GM12878 (cell line): ENCODE measurements at regions not wholly inside any gene's neighbourhood (a gene's known extent, or its start where the extent isn't known, plus 50 kb on each side); places are given as distances from the start of the nearest gene placed in this dataset.

ENCODE experiments used
- ATAC-seq: fragments of 200-7000 bp; cut with Tn5 transposase; 3 replicates; pipeline ENCODE4 v1.9.1; 2020; ENCODE audit warnings: mild to moderate bottlenecking, moderate library complexity
- BruUV-seq: library from RNA; stranded (reverse); fragments of 400-500 nt; replicated peaks from 2 replicates; lab custom pipeline; 2021; lab: Mats Ljungman, UMichigan
- CTCF ChIA-PET: fragments of 300-600 bp; sonication (Branson Sonifier 250); formaldehyde crosslinking; extraction: SDS; loops from one replicate; lab custom pipeline; 2021; ENCODE audit warnings: inconsistent platforms; lab: Yijun Ruan, JAX
- POLR2A ChIA-PET: fragments of 350-600 bp; formaldehyde crosslinking; extraction: SDS; loops from one replicate; lab custom pipeline; 2021; ENCODE audit warnings: inconsistent platforms; lab: Charles Lee
- RAD21 ChIA-PET: fragments of 300-600 bp; sonication (Branson Sonifier 250); formaldehyde crosslinking; loops from one replicate; lab custom pipeline; 2023; ENCODE audit warnings: antibody characterized with exemption; ENCODE audit not compliant: unreplicated experiment; lab: Charles Lee
- SMC1A ChIA-PET: fragments of 300-600 bp; sonication (Branson Sonifier 250); formaldehyde crosslinking; loops from one replicate; lab custom pipeline; 2023; ENCODE audit not compliant: unreplicated experiment, uncharacterized antibody; lab: Charles Lee
- DNase-seq: peaks from one replicate; pipeline ENCODE4 v3.0.0-alpha.2; 2011; ENCODE audit warnings: low read depth, low spot score
- FAIRE-seq: peaks from 3 replicates; lab custom pipeline; 2011; peaks lifted over from hg19 to GRCh38; lab: Jason Lieb, UNC
- H2AFZ ChIP-seq: 2 replicates; pipeline ENCODE4 v1.6.0; 2011; ENCODE audit warnings: low read depth, low read length, control low read depth; ENCODE audit not compliant: control insufficient read depth
- H3K27ac ChIP-seq: 2 replicates; pipeline ENCODE4 v1.5.1; 2011; ENCODE audit warnings: control low read depth; ENCODE audit not compliant: control insufficient read depth, insufficient read depth
- H3K27me3 ChIP-seq, 2 experiments: replicated peaks in 1 of 2; 2 replicates each; pipeline versions ENCODE4 v1.6.0 to v1.6.1; 2011; ENCODE audit warnings: low read length in 1 of 2; ENCODE audit not compliant: control insufficient read depth in 2 of 2, insufficient read depth in 2 of 2
- H3K36me3 ChIP-seq, 2 experiments: 2 replicates each; pipeline ENCODE4 v1.5.1; 2011; ENCODE audit warnings: low read length in 1 of 2; ENCODE audit not compliant: control insufficient read depth in 2 of 2, insufficient read depth in 2 of 2
- H3K4me1 ChIP-seq: 2 replicates; pipeline ENCODE4 v1.6.1; 2011; ENCODE audit warnings: mild to moderate bottlenecking, low read length, moderate library complexity, mixed read lengths; ENCODE audit not compliant: control insufficient read depth, insufficient read depth
- H3K4me2 ChIP-seq: 2 replicates; pipeline ENCODE4 v1.6.0; 2011; ENCODE audit warnings: control low read depth; ENCODE audit not compliant: control insufficient read depth, insufficient read depth
- H3K4me3 ChIP-seq: fragments of 200-600 bp; sonication (generic); 2 replicates; pipeline ENCODE4 v1.5.1; 2016
- H3K79me2 ChIP-seq: 2 replicates; pipeline ENCODE4 v1.6.0; 2011; ENCODE audit warnings: low read length; ENCODE audit not compliant: control insufficient read depth, insufficient read depth
- H3K9ac ChIP-seq: 2 replicates; pipeline ENCODE4 v1.8.0; 2011; ENCODE audit warnings: low read length, control low read depth, mixed read lengths; ENCODE audit not compliant: control insufficient read depth, insufficient read depth
- H3K9me3 ChIP-seq: replicated peaks from 3 replicates; pipeline ENCODE4 v1.5.1; 2011; ENCODE audit warnings: mild to moderate bottlenecking, low read length; ENCODE audit not compliant: control insufficient read depth, insufficient read depth
- H4K20me1 ChIP-seq: 2 replicates; pipeline ENCODE4 v1.6.0; 2011; ENCODE audit not compliant: control insufficient read depth, insufficient read depth
- CEBPZ ChIP-seq: fragments of 150-350 bp; IDR thresholded peaks from 2 replicates; pipeline ENCODE4 v1.6.1; 2016; ENCODE audit warnings: low read depth, low read length
- LARP7 ChIP-seq: fragments of 450-650 bp; IDR thresholded peaks from 2 replicates; pipeline ENCODE4 v1.6.1; 2017; ENCODE audit warnings: mild to moderate bottlenecking
- RCOR1 ChIP-seq: conservative IDR thresholded peaks from 2 replicates; pipeline ENCODE4 v1.6.1; 2012; ENCODE audit warnings: low read depth, low read length, improper control_type of control experiment
- WGBS: methylation state at CpG from one replicate; pipeline ENCODE4 v1.1.6; 2016; ENCODE audit warnings: low lambda C conversion rate; ENCODE audit not compliant: insufficient replicate concordance, insufficient coverage; ENCODE audit errors: missing lambda C conversion rate; 5-methylcytosine and 5-hydroxymethylcytosine counted together
- in situ Hi-C: fragments of 300-500 bp; cut with MboI; formaldehyde crosslinking; loops from 9 replicates; pipeline ENCODE4 v1.14.3; 2018; ENCODE audit warnings: mixed read lengths
- intact Hi-C: fragments of 100-400 bp; cut with micrococcal nuclease; formaldehyde crosslinking; loops from one replicate; pipeline ENCODE4 v1.14.2; 2022; ENCODE audit not compliant: unreplicated experiment
- TF ChIP-seq, protein P1 (sequence below): fragments of 450-650 bp; IDR thresholded peaks from 2 replicates; pipeline ENCODE4 v1.6.1; 2014; ENCODE audit warnings: mild to moderate bottlenecking

- 35% methylated on average over 3 of the region's 3 CpGs for WGBS
- no peak for ATAC-seq
- H3K9me3 ChIP-seq = no peaks in the 10 kb centered on the region
- BruUV-seq = no TSS peak
- no peak overlapping the region for H3K4me3 ChIP-seq
- no peaks in the 10 kb centered on the region for H3K4me1 ChIP-seq
- TF ChIP-seq RCOR1 = no peak
- TF ChIP-seq CEBPZ = no peak
- no peak for TF ChIP-seq LARP7
- TF ChIP-seq, protein P1, sequence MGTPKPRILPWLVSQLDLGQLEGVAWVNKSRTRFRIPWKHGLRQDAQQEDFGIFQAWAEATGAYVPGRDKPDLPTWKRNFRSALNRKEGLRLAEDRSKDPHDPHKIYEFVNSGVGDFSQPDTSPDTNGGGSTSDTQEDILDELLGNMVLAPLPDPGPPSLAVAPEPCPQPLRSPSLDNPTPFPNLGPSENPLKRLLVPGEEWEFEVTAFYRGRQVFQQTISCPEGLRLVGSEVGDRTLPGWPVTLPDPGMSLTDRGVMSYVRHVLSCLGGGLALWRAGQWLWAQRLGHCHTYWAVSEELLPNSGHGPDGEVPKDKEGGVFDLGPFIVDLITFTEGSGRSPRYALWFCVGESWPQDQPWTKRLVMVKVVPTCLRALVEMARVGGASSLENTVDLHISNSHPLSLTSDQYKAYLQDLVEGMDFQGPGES = no peak
- RAD21 ChIA-PET = no interaction called here
- H2AFZ ChIP-seq = no peak overlapping the region
- H3K36me3 ChIP-seq = no peaks in the 10 kb centered on the region
- H4K20me1 ChIP-seq = no peaks in the 10 kb centered on the region
- POLR2A ChIA-PET = no interaction called here
- H3K4me2 ChIP-seq = no peak overlapping the region
- CTCF ChIA-PET = interaction anchor here (1.2 kb wide), 1 partner anchor 15 kb away, joined by 4 read pairs; no protein-coding TSS in a partner anchor
- SMC1A ChIA-PET = no interaction called here
- no peak for DNase-seq
- intact Hi-C loops (no loop called here), in situ Hi-C loops (no loop called here)
- FAIRE-seq = no peak
- no peaks in the 10 kb centered on the region for H3K79me2 ChIP-seq
- H3K27me3 ChIP-seq = no peaks in the 10 kb centered on the region
- no peak overlapping the region for H3K27ac ChIP-seq
- H3K9ac ChIP-seq = no peak overlapping the region
These were observed 751.5 kb upstream of the CCDC179 start for GRCh38 chr11:23611726-23612125.
